Neuronal stem cell (in vitro differentiated cells): ENCODE measurements at regions not wholly inside any gene's neighbourhood (a gene's known extent, or its start where the extent isn't known, plus 50 kb on each side); places are given as distances from the start of the nearest gene placed in this dataset.

Experiments
- DNase-seq: peaks from one replicate; pipeline ENCODE4 v3.0.0-alpha.2; 2013; ENCODE audit warnings: low spot score
- H2AFZ ChIP-seq: one replicate; pipeline ENCODE4 v1.6.1; 2013; ENCODE audit warnings: mild to moderate bottlenecking, low read length, inconsistent platforms
- H2AK5ac ChIP-seq: 2 replicates; pipeline ENCODE4 v1.6.1; 2013; ENCODE audit warnings: low read depth, mild to moderate bottlenecking, inconsistent platforms, low read length, moderate library complexity, mixed read lengths
- H2BK120ac ChIP-seq: 2 replicates; pipeline ENCODE4 v1.6.1; 2013; ENCODE audit warnings: low read depth, mild to moderate bottlenecking, inconsistent platforms, low read length, moderate library complexity, mixed read lengths
- H2BK12ac ChIP-seq: one replicate; pipeline ENCODE4 v1.6.1; 2013; ENCODE audit warnings: low read length, inconsistent platforms
- H2BK15ac ChIP-seq: 2 replicates; pipeline ENCODE4 v1.6.1; 2013; ENCODE audit warnings: mild to moderate bottlenecking, low read length, inconsistent platforms, mixed read lengths
- H2BK5ac ChIP-seq: one replicate; pipeline ENCODE4 v1.6.1; 2013; ENCODE audit warnings: inconsistent platforms, mild to moderate bottlenecking, low read length, moderate library complexity
- H3K14ac ChIP-seq: one replicate; pipeline ENCODE4 v1.6.1; 2013; ENCODE audit warnings: low read length, inconsistent platforms
- H3K18ac ChIP-seq: 2 replicates; pipeline ENCODE4 v1.6.1; 2013; ENCODE audit warnings: low read length, inconsistent platforms
- H3K23ac ChIP-seq: 2 replicates; pipeline ENCODE4 v1.6.1; 2013; ENCODE audit warnings: low read depth, mild to moderate bottlenecking, mixed read lengths, low read length, inconsistent platforms; ENCODE audit not compliant: poor library complexity
- H3K27ac ChIP-seq: replicated peaks from 3 replicates; pipeline ENCODE4 v1.5.1; 2013; ENCODE audit warnings: low read length, inconsistent platforms
- H3K27me3 ChIP-seq, 3 experiments: 2 replicates each; pipeline ENCODE4 v1.6.1; 2013; ENCODE audit warnings: low read length in 3 of 3, mild to moderate bottlenecking in 2 of 3, inconsistent platforms in 1 of 3, low read depth in 1 of 3, mixed read lengths in 1 of 3, moderate library complexity in 1 of 3; ENCODE audit not compliant: control insufficient read depth in 3 of 3, insufficient read depth in 3 of 3
- H3K36me3 ChIP-seq, 2 donors: replicated peaks in 1 of 2; 2 replicates each; pipeline ENCODE4 v1.6.1; 2013; ENCODE audit warnings: low read length in 2 of 2; ENCODE audit not compliant: control insufficient read depth in 2 of 2, insufficient read depth in 2 of 2
- H3K4ac ChIP-seq: 2 replicates; pipeline ENCODE4 v1.6.1; 2013; ENCODE audit warnings: inconsistent platforms, mild to moderate bottlenecking, low read length, moderate library complexity
- H3K4me1 ChIP-seq, 2 donors: 1 replicate in 1 of 2; 2 replicates in 1 of 2; pipeline ENCODE4 v1.6.1; 2013; ENCODE audit warnings: low read length in 2 of 2, low read depth in 1 of 2; ENCODE audit not compliant: control insufficient read depth in 2 of 2, insufficient read depth in 1 of 2
- H3K4me2 ChIP-seq: one replicate; pipeline ENCODE4 v1.6.1; 2013; ENCODE audit warnings: mild to moderate bottlenecking, low read length, inconsistent platforms; ENCODE audit not compliant: insufficient read depth, poor library complexity, severe bottlenecking
- H3K4me3 ChIP-seq, 2 donors: 2 replicates each; pipeline ENCODE4 v1.5.1; 2013; ENCODE audit warnings: low read length in 2 of 2, mild to moderate bottlenecking in 2 of 2, inconsistent platforms in 1 of 2, moderate library complexity in 1 of 2
- H3K79me1 ChIP-seq: one replicate; pipeline ENCODE4 v1.6.1; 2013; ENCODE audit warnings: low read depth, mild to moderate bottlenecking, inconsistent platforms, low read length, moderate library complexity
- H3K9ac ChIP-seq: one replicate; pipeline ENCODE4 v1.6.1; 2013; ENCODE audit warnings: mild to moderate bottlenecking, low read depth, low read length, inconsistent platforms; ENCODE audit not compliant: poor library complexity
- H3K9me3 ChIP-seq, 2 donors: replicated peaks in 1 of 2; 2 replicates each; pipeline versions ENCODE3 to v1.6.1; 2013; ENCODE audit warnings: low read length in 2 of 2, mild to moderate bottlenecking in 2 of 2, inconsistent platforms in 1 of 2, low read depth in 1 of 2, mixed read lengths in 1 of 2, moderate library complexity in 1 of 2; ENCODE audit not compliant: control insufficient read depth in 2 of 2, insufficient read depth in 1 of 2
- H4K8ac ChIP-seq: one replicate; pipeline ENCODE4 v1.6.1; 2013; ENCODE audit warnings: low read depth, mild to moderate bottlenecking, inconsistent platforms, low read length, moderate library complexity
- H4K91ac ChIP-seq: one replicate; pipeline ENCODE4 v1.6.1; 2013; ENCODE audit warnings: low read length, low read depth, mild to moderate bottlenecking, inconsistent platforms; ENCODE audit not compliant: poor library complexity
- WGBS, 2 donors: extraction: QIAGEN DNeasy Blood & Tissue Kit; methylation state at CpG; one replicate each; pipeline ENCODE4 v1.1.7; 2013; ENCODE audit warnings: missing lambda C conversion rate in 2 of 2, mixed read lengths in 1 of 2; ENCODE audit not compliant: insufficient read length in 2 of 2, insufficient replicate concordance in 1 of 2; ENCODE audit errors: extremely low coverage in 2 of 2; 5-methylcytosine and 5-hydroxymethylcytosine counted together

DNA sequence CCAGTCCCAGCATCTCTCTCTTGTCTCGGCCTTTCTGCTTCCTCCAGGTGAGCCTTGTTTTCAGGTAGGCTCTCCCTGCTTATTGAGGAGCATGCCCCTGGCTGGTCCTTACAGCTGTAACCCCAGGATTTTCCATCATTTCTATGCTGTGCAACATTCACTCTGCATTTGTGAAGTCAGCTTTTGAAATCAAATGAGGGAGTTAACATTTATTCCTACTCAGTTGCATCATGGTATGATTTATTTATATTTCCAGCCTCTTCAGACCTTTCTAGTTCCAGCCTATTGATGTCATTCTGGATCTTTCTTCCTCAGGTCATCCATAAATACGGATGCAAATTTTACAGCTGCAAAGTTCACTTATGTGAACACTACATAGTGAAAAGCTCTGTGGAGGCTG lies 755.6 kb downstream of the TYW1 start:
- Histone ChIP-seq H2BK15ac (no peak overlapping the region), H3K4me3 (no peak overlapping the region), H3K27ac (no peak overlapping the region), H2AFZ (no peak overlapping the region), H2BK12ac (no peak overlapping the region), H2AK5ac (no peak overlapping the region), H3K4ac (no peak overlapping the region), H3K36me3 (no peaks in the 10 kb centered on the region), H3K14ac (no peak overlapping the region), H3K23ac (no peak overlapping the region), H4K91ac (no peak overlapping the region), H2BK5ac (no peak overlapping the region), H3K27me3 (no peaks in the 10 kb centered on the region), H3K9me3 (peaks cover 0 to 3% of the 10 kb centered on the region in 2 donors), H3K79me1 (no peaks in the 10 kb centered on the region), H3K4me1 (no peaks in the 10 kb centered on the region), H2BK120ac (no peak overlapping the region), H3K4me2 (no peak overlapping the region), H4K8ac (no peak overlapping the region), H3K18ac (no peak overlapping the region), H3K9ac (no peak overlapping the region)
- no peak for DNase-seq
- no CpG with 5 or more reads among the region's 2 CpGs for WGBS, 2 donors

DNA sequence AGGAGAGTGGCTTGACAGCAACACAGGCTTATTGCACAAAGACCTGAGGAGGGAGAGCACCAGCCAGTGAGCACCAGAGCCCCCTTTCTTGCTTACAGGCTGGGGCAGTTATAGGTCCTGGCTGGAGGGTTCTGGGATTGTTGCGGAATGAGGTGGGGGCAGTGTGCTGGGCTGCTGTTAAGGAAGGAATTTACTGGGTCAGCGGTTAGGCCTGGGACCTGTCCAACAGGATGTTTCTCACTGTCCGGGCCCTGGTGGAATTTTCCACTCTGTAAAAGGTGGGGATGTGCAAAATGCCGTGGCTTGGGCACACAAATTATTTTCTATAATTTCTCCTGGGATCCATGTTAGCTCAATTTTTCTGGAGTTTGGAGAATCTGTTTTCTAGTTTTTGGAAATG lies 757.3 kb downstream of the TYW1 start:
- Histone ChIP-seq H3K9ac (no peak overlapping the region), H3K27ac (no peak overlapping the region), H2BK15ac (no peak overlapping the region), H3K36me3 (no peaks in the 10 kb centered on the region), H2BK5ac (no peak overlapping the region), H3K14ac (no peak overlapping the region), H2BK120ac (no peak overlapping the region), H2AFZ (no peak overlapping the region), H3K4me3 (no peak overlapping the region), H3K4me2 (no peak overlapping the region), H3K4ac (no peak overlapping the region), H3K23ac (no peak overlapping the region), H3K18ac (no peak overlapping the region), H2AK5ac (no peak overlapping the region), H3K4me1 (peaks cover 0 to 3% of the 10 kb centered on the region in 2 donors), H3K79me1 (no peaks in the 10 kb centered on the region), H2BK12ac (no peak overlapping the region), H3K27me3 (no peaks in the 10 kb centered on the region), H4K91ac (no peak overlapping the region), H3K9me3 (peaks cover 0 to 2% of the 10 kb centered on the region in 2 donors), H4K8ac (no peak overlapping the region)
- WGBS, 2 donors = no CpG with 5 or more reads among the region's 4 CpGs
- DNase-seq = no peak

DNA sequence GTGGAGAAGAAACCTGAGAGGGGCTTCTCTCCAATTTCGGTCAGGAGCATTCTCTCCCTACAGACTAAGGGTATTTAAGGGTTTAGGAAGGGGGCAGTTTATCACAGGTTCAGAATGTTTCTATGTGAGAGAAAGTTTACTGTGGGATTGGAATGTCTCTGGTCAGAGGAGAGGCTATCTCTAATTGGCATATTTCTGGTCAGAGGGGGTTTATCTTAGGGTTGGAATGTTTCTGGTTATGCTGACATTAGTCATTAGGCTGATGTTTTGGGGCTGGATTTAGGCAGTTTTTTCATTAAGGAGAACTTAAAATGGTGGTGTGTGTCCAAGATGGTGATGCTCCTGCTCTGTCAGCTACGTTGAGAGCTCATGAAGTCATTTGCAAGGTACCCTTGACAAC lies 758.0 kb downstream of the TYW1 start:
- Histone ChIP-seq H3K27me3 (no peaks in the 10 kb centered on the region), H2BK12ac (no peak overlapping the region), H4K91ac (no peak overlapping the region), H3K9me3 (no peaks in the 10 kb centered on the region), H3K18ac (no peak overlapping the region), H3K14ac (no peak overlapping the region), H3K36me3 (no peaks in the 10 kb centered on the region), H3K27ac (no peak overlapping the region), H3K23ac (no peak overlapping the region), H3K4me2 (no peak overlapping the region), H3K4me1 (peaks cover 0 to 3% of the 10 kb centered on the region in 2 donors), H3K4ac (no peak overlapping the region), H2BK15ac (no peak overlapping the region), H4K8ac (no peak overlapping the region), H2AFZ (no peak overlapping the region), H2BK120ac (no peak overlapping the region), H3K4me3 (no peak overlapping the region), H2AK5ac (no peak overlapping the region), H3K79me1 (no peaks in the 10 kb centered on the region), H3K9ac (no peak overlapping the region), H2BK5ac (no peak overlapping the region)
- DNase-seq = no peak
- no CpG with 5 or more reads among the region's 2 CpGs for WGBS, 2 donors

DNA sequence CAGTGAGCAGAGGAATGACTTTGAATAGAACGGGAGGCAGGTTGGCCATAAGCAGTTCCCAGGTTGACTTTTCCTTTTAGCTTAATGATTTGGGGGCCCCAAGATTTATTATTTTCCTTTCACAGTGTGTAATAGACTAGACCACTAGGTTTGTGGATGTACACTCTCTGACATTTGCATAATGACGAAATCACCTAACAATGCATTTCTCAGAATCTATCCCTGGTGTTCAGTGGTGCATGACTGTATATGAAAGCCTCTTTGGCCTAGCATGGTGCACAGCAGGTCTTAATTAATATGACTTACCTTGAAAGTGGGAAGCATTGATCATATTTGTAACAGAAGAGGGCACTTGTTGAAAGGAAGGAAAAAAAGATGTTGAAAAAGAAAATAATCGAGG lies 761.9 kb downstream of the TYW1 start:
- Histone ChIP-seq H2BK5ac (no peak overlapping the region), H3K4me1 (peaks cover 0 to 3% of the 10 kb centered on the region in 2 donors), H2BK15ac (no peak overlapping the region), H3K9ac (no peak overlapping the region), H3K4ac (no peak overlapping the region), H3K23ac (no peak overlapping the region), H2BK12ac (no peak overlapping the region), H3K4me3 (no peak overlapping the region), H3K36me3 (no peaks in the 10 kb centered on the region), H2AK5ac (no peak overlapping the region), H4K8ac (no peak overlapping the region), H3K9me3 (no peaks in the 10 kb centered on the region), H2AFZ (no peak overlapping the region), H3K27ac (no peak overlapping the region), H3K79me1 (no peaks in the 10 kb centered on the region), H2BK120ac (no peak overlapping the region), H3K18ac (no peak overlapping the region), H3K4me2 (no peak overlapping the region), H3K27me3 (no peaks in the 10 kb centered on the region), H3K14ac (no peak overlapping the region), H4K91ac (no peak overlapping the region)
- no peak for DNase-seq
- WGBS, 2 donors = 100% methylated on average over 1 of the region's 3 CpGs
